Suprapubic skin (tissue), 4 donors: ENCODE measurements at regions not wholly inside any gene's neighbourhood (a gene's known extent, or its start where the extent isn't known, plus 50 kb on each side); places are given as distances from the start of the nearest gene placed in this dataset.

ENCODE experiments used
- CTCF ChIP-seq, 2 donors: fragments of 200-600 bp in 1 of 2; fragments of 450-650 bp in 1 of 2; sonication (generic) in 1 of 2; IDR thresholded peaks; one replicate each; pipeline ENCODE4 v1.5.1; 2016 to 2019; ENCODE audit warnings: antibody characterized with exemption in 2 of 2, mild to moderate bottlenecking in 1 of 2, moderate library complexity in 1 of 2
- EP300 ChIP-seq: sonication (generic); formaldehyde crosslinking; IDR thresholded peaks from one replicate; pipeline ENCODE4 v1.6.1; 2017; ENCODE audit warnings: antibody characterized with exemption
- POLR2A ChIP-seq, 2 donors: fragments of 450-650 bp; IDR thresholded peaks; one replicate each; pipeline ENCODE4 v1.6.1; 2017; ENCODE audit warnings: antibody characterized with exemption in 2 of 2, mild to moderate bottlenecking in 2 of 2, moderate library complexity in 2 of 2
- POLR2AphosphoS5 ChIP-seq, 3 donors: sonication (generic); formaldehyde crosslinking; IDR thresholded peaks; one replicate each; pipeline ENCODE4 v1.6.1; 2017; ENCODE audit warnings: antibody characterized with exemption in 3 of 3

DNA sequence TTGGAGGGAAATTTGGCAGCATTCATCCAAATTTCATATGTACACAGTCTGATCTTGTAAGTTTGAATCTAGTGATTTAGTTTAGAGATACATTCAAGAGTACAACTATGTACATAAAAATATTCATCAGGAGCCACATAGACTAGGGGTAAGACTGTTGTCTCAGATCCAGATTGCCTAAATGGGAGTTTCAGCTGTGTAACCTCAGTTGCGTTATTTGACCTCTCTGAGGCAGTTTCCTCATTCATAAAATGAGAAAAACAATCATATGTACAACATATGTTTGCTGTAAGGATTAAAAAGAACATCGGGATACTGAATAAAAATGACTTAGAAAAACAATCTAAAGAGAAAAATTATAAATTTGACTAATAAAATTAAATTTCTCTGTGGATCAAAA lies 577.5 kb downstream of the RPL10L start:
- no peak for TF ChIP-seq POLR2A (IDR thresholded peaks at IDR 0.05)
- TF ChIP-seq CTCF (IDR thresholded peaks at IDR 0.05), result no peak
- no peak for TF ChIP-seq EP300
- no peak for TF ChIP-seq POLR2AphosphoS5 (IDR thresholded peaks at IDR 0.05)
